Endothelial cell of umbilical vein (primary cell): ENCODE measurements at regions not wholly inside any gene's neighbourhood (a gene's known extent, or its start where the extent isn't known, plus 50 kb on each side); places are given as distances from the start of the nearest gene placed in this dataset.

Experiments
- BruUV-seq: library from RNA; stranded (reverse); fragments of 400-500 nt; replicated peaks from 2 replicates; lab custom pipeline; 2021; lab: Mats Ljungman, UMichigan
- CTCF ChIA-PET: fragments of 300-600, 350-600 bp; sonication (Branson Sonifier 250); formaldehyde crosslinking; loops from one replicate; lab custom pipeline; 2021; ENCODE audit warnings: antibody characterized with exemption, inconsistent platforms; lab: Charles Lee
- POLR2A ChIA-PET: fragments of 300-600, 350-600 bp; sonication (Branson Sonifier 250); formaldehyde crosslinking; loops from one replicate; lab custom pipeline; 2021; ENCODE audit warnings: antibody characterized with exemption, inconsistent platforms; lab: Charles Lee
- DNase-seq: peaks from one replicate; pipeline ENCODE4 v3.0.0-alpha.2; 2011; ENCODE audit warnings: low read depth, low spot score
- FAIRE-seq: peaks from 2 replicates; lab custom pipeline; 2011; peaks lifted over from hg19 to GRCh38; lab: Jason Lieb, UNC
- H2AFZ ChIP-seq: 2 replicates; pipeline ENCODE4 v1.6.0; 2012; ENCODE audit warnings: low read depth, low read length, control low read depth, inconsistent platforms
- H3K27ac ChIP-seq: 2 replicates; pipeline ENCODE4 v1.5.1; 2011; ENCODE audit warnings: low read depth, mild to moderate bottlenecking, control low read depth, low read length, moderate library complexity; ENCODE audit not compliant: insufficient read depth
- H3K27me3 ChIP-seq, 2 experiments: 2 replicates each; pipeline versions ENCODE4 v1.6.0 to v1.6.1; 2011; ENCODE audit warnings: low read length in 2 of 2, mixed read lengths in 1 of 2; ENCODE audit not compliant: control insufficient read depth in 2 of 2, insufficient read depth in 2 of 2
- H3K36me3 ChIP-seq, 2 experiments: 2 replicates in 1 of 2; 3 replicates in 1 of 2; pipeline ENCODE4 v1.5.1; 2011; ENCODE audit warnings: low read length in 2 of 2, mild to moderate bottlenecking in 1 of 2, moderate library complexity in 1 of 2; ENCODE audit not compliant: control insufficient read depth in 2 of 2, insufficient read depth in 2 of 2; ENCODE audit errors: extremely low read depth in 1 of 2
- H3K4me1 ChIP-seq: 3 replicates; pipeline ENCODE4 v1.5.1; 2011; ENCODE audit warnings: mild to moderate bottlenecking, low read length; ENCODE audit not compliant: control insufficient read depth, insufficient read depth; ENCODE audit errors: extremely low read depth
- H3K4me2 ChIP-seq: 2 replicates; pipeline ENCODE4 v1.6.1; 2011; ENCODE audit warnings: low read length, control low read depth, mixed read lengths; ENCODE audit not compliant: insufficient read depth
- H3K4me3 ChIP-seq, 3 experiments: fragments of 200-600 bp in 1 of 3; sonication (generic), shearing (Covaris generic) in 1 of 3; replicated peaks in 1 of 3; 2 replicates each; pipeline ENCODE4 v1.5.1; 2011 to 2016; ENCODE audit warnings: control low read depth in 3 of 3, low read length in 3 of 3, mild to moderate bottlenecking in 2 of 3, inconsistent platforms in 1 of 3, low read depth in 1 of 3, moderate library complexity in 1 of 3; ENCODE audit not compliant: insufficient read depth in 1 of 3
- H3K79me2 ChIP-seq: 2 replicates; pipeline ENCODE4 v1.6.0; 2012; ENCODE audit warnings: low read length, inconsistent platforms; ENCODE audit not compliant: control insufficient read depth, insufficient read depth
- H3K9ac ChIP-seq: replicated peaks from 2 replicates; pipeline ENCODE3; 2011; ENCODE audit warnings: low read length, control low read depth; ENCODE audit not compliant: insufficient read depth; ENCODE audit errors: extremely low read depth
- H3K9me1 ChIP-seq: replicated peaks from 3 replicates; pipeline ENCODE4 v1.6.0; 2011; ENCODE audit warnings: mild to moderate bottlenecking, low read length; ENCODE audit not compliant: control insufficient read depth, insufficient read depth; ENCODE audit errors: extremely low read depth
- H3K9me3 ChIP-seq: replicated peaks from 2 replicates; pipeline ENCODE4 v1.5.1; 2012; ENCODE audit warnings: low read length, inconsistent platforms; ENCODE audit not compliant: control insufficient read depth, insufficient read depth
- H4K20me1 ChIP-seq: replicated peaks from 2 replicates; pipeline ENCODE3; 2011; ENCODE audit warnings: mild to moderate bottlenecking, low read length; ENCODE audit not compliant: control insufficient read depth, insufficient read depth; ENCODE audit errors: extremely low read depth
- CTCF ChIP-seq, 2 donors: IDR thresholded peaks; 1 replicate in 1 of 2; 2 replicates in 1 of 2; pipeline ENCODE4 v1.5.1; 2011; ENCODE audit warnings: low read length in 2 of 2, mild to moderate bottlenecking in 2 of 2, moderate library complexity in 2 of 2, control low read depth in 1 of 2, inconsistent platforms in 1 of 2, low read depth in 1 of 2; ENCODE audit not compliant: insufficient read depth in 1 of 2; ENCODE audit errors: extremely low read depth in 1 of 2
- EZH2 ChIP-seq: IDR thresholded peaks from 2 replicates; pipeline ENCODE4 v1.6.1; 2012; ENCODE audit warnings: borderline replicate concordance, low read depth, mild to moderate bottlenecking, moderate library complexity, low read length, inconsistent platforms; ENCODE audit not compliant: severe bottlenecking
- FOS ChIP-seq: IDR thresholded peaks from 2 replicates; pipeline ENCODE4 v1.6.1; 2011; ENCODE audit warnings: mild to moderate bottlenecking, low read length, moderate library complexity, borderline replicate concordance; ENCODE audit not compliant: insufficient read depth
- GATA2 ChIP-seq: IDR thresholded peaks from 2 replicates; pipeline ENCODE4 v1.7.0; 2011; ENCODE audit warnings: low read depth, mild to moderate bottlenecking, moderate library complexity, mixed read lengths, low read length; ENCODE audit not compliant: insufficient read length, insufficient read depth
- JUN ChIP-seq: IDR thresholded peaks from 2 replicates; pipeline ENCODE4 v1.6.1; 2011; ENCODE audit warnings: borderline replicate concordance, low read depth; ENCODE audit not compliant: insufficient read length, insufficient read depth
- MAX ChIP-seq: IDR thresholded peaks from 2 replicates; pipeline ENCODE4 v1.6.1; 2011; ENCODE audit not compliant: insufficient read depth, insufficient read length
- MYC ChIP-seq: IDR thresholded peaks from one replicate; pipeline ENCODE4 v1.6.1; 2011; ENCODE audit warnings: mild to moderate bottlenecking, low read depth, low read length
- POLR2A ChIP-seq: IDR thresholded peaks from 2 replicates; pipeline ENCODE4 v1.6.1; 2012; ENCODE audit warnings: low read depth, mild to moderate bottlenecking, control low read depth, low read length
- POLR2AphosphoS5 ChIP-seq: IDR thresholded peaks from 2 replicates; pipeline ENCODE4 v1.6.1; 2012; ENCODE audit warnings: low read depth, mild to moderate bottlenecking, control low read depth, low read length, moderate library complexity; ENCODE audit not compliant: insufficient read depth
- dilution Hi-C: fragments of 300-500 bp; cut with MboI; formaldehyde crosslinking; loops from one replicate; pipeline ENCODE4 v1.15.0; 2019; ENCODE audit warnings: low sequenced_read_pairs; ENCODE audit not compliant: extremely low pct_ligation_motif_present
- intact Hi-C: fragments of 100-400 bp; cut with micrococcal nuclease; formaldehyde crosslinking; loops from one replicate; pipeline ENCODE4 v1.10.0; 2022

GRCh38 chr15:36313021-36313420, 266.4 kb upstream of the CDIN1 start:
- no peak overlapping the region for H3K4me3 ChIP-seq
- ChIA-PET POLR2A (no interaction called here), CTCF (interaction anchor here (0.8 kb wide), 1 partner anchor 455 kb away, joined by 3 read pairs; no protein-coding TSS in a partner anchor)
- H3K27me3 ChIP-seq = no peaks in the 10 kb centered on the region
- H3K4me1 ChIP-seq = no peaks in the 10 kb centered on the region
- H3K9me3 ChIP-seq = no peaks in the 10 kb centered on the region
- DNase-seq = no peak
- no peaks in the 10 kb centered on the region for H3K36me3 ChIP-seq
- H3K27ac ChIP-seq = no peak overlapping the region
- intact Hi-C loops = no loop called here
- H3K79me2 ChIP-seq = no peaks in the 10 kb centered on the region
- no peak overlapping the region for H3K9ac ChIP-seq
- no TSS peak for BruUV-seq
- dilution Hi-C loops = no loop called here
- no peaks in the 10 kb centered on the region for H3K9me1 ChIP-seq
- H3K4me2 ChIP-seq = no peak overlapping the region
- TF ChIP-seq POLR2AphosphoS5 (no peak), MAX (no peak), JUN (no peak), FOS (no peak), CTCF (IDR thresholded peaks at IDR 0.05; ENCODE audit: extremely low read depth in 1 of 2, insufficient read depth in 1 of 2, low read depth in 1 of 2, low read length in 2 of 2) (no peak), MYC (no peak), EZH2 (no peak), GATA2 (no peak), POLR2A (no peak)
- H4K20me1 ChIP-seq = no peaks in the 10 kb centered on the region
- H2AFZ ChIP-seq = no peak overlapping the region
- no peak for FAIRE-seq
